IPS DF 19.7 (cell line): ENCODE measurements at regions not wholly inside any gene's neighbourhood (a gene's known extent, or its start where the extent isn't known, plus 50 kb on each side); places are given as distances from the start of the nearest gene placed in this dataset.
"Not testable (repeated sequence)": the region's sequence is repeated elsewhere in the genome, so short reads cannot be mapped to it uniquely, and the experiment has no call there.

Source experiments
- DNase-seq: peaks from one replicate; pipeline ENCODE4 v3.0.0-alpha.2; 2013; ENCODE audit warnings: low read depth, low spot score

DNA sequence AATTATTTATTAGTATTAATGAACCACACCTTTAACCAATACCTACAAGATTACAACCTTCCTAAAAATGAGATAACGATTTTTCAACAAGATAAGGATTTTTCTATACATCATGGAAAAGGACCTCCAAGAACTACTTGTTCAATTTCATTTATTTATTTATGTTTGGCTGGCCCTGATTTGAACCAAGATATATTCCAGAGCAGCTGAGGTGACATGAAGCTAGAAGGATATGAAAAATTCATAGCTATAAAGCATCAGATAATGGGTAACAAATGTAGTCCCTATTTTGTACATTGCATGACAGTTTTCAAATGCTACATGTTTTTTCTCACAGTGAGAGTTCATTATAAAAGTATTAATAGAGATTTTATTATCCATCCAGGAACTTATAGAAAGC is 798.5 kb upstream of the ARRDC3 start:
- DNase-seq, result no peak

GRCh38 chr5:92180391-92180790 is 797.3 kb upstream of the ARRDC3 start:
- no peak for DNase-seq

GRCh38 chr5:92179651-92180050 is 796.5 kb upstream of the ARRDC3 start:
- DNase-seq, result no peak

DNA sequence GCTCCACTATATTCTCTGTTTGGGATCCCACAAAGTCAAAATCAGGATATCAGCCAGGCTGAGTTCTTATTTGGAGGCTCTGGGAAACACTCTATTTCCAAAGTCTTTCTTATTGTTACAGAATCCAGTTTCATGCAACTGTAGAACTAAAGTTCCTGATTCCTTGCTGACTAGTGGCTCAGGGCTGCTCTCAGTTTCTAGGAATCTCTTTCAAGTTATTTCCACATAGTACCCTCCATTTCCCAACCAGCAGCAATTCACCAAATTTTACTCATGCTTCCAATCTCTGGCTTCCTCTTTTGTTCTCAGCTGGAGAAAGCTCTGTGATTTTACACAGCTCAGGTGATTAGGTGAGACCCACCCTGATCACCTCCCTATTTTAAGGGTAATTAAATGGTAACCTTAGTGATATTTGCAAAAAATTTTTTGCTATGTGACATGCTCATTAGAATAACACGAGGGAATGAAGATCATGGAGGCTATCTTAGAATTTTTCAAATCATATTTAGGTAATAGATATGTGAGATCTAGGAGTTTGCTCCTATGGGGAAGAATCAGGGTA is 794.9 kb upstream of the ARRDC3 start:
- no peak for DNase-seq

GRCh38 chr5:92163906-92164305 is 780.8 kb upstream of the ARRDC3 start:
- DNase-seq, result no peak

DNA sequence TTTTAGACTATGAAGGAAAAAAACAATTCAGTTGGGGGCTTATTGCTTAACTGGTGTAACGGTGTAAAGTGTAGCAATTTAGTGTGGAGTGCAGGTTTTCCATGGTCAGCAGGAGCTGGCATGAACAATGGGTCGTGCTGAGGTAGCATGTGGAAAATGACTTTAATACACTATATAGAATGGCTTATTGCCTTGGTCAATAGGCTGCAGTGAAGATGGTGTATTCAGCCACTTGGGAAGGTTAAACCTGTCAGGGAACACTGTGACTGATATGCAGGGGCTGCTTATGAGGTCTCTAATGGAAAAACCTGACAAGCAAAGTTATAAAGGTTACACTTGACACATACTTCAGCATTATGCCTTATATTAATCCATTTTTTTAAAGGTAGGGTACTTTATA is 764.7 kb upstream of the ARRDC3 start:
- no peak for DNase-seq

GRCh38 chr5:92147266-92147665 is 764.1 kb upstream of the ARRDC3 start:
- DNase-seq, result no peak

GRCh38 chr5:92145852-92146251 is 762.7 kb upstream of the ARRDC3 start:
- DNase-seq, result no peak

DNA sequence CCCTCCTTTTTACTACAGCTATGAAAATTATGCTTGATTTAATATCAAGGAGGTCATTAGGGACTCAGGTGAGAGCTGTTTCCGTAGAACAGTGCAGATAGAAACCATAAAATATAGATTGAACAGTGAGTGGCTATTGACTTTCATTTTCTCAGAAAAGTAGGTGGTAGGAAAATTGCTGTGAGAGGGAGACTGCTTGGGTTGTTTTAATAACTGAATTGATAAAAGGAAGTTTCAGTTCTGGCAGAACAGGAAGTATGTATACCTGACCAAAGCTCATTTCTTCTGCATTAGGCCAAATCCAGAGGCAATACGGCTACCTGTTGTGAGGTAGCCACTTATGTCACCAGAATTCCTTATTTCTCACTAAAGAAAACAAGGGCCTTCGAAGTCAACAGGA is 761.7 kb upstream of the ARRDC3 start:
- DNase-seq, result no peak

DNA sequence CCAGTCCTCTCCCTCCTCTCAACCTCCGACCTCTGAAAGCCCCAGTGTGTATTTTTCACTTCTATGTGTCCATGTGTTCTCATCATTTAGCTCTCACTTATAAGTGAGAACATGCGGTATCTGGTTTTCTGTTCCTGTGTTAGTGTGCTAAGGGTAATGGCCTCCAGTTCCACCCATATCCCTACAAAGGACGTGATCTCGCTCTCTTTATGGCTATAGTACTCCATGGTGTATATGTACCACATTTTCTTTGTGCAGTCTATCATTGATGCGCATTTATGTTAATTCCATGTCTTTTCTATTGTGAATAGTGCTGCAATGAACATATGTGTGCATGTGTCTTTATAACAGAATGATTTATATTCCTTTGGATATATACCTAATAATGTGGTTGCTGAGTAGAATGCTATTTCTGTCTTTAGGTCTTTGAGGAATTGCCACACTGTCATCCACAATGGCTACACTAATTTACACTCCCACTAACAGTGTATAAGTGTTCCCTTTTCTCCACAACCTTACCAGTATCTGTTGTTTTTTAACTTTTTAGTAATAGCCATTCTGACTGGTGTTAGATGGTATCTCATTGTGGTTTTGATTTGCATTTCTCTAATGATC is 749.3 kb upstream of the ARRDC3 start:
- DNase-seq, result not testable (repeated sequence)

DNA sequence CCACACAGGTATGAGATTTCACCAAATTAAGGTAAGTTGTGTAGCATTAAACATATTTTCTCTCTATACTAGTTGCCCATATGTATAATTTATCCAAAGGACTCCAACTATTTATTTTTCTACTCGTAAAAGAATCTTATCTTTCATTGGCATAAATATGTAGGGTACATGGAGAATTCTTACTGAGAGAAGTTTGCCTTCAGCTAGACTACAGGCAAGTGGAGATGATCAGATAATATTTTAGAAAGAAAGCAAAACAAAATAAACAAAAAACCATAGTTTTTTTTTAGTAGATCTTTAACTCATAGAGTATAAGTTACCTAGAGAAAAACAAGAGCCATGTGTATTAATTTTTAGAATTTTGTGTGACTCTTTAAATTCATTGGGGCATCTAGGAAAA is 743.1 kb upstream of the ARRDC3 start:
- no peak for DNase-seq

DNA sequence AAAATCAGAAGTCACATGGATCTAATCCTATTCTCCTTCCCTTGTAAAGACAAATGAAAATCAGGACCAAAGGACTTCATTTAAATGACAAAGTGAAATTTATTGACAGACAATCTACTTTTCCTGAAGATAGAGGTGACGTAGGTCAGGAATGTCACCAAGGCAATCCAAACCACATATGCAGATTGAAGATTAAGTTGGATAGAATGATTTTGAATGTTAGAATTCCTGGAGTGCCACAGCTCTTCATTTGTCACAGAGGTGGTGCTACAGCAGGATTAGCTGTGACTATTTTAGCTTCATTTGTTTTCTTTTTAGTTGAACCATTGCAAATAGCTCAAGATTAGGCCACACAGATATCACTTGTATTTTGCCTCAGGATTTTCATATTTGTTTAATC is 736.0 kb upstream of the ARRDC3 start:
- no peak for DNase-seq

GRCh38 chr5:92106808-92107207 is 723.7 kb upstream of the ARRDC3 start:
- no peak for DNase-seq

DNA sequence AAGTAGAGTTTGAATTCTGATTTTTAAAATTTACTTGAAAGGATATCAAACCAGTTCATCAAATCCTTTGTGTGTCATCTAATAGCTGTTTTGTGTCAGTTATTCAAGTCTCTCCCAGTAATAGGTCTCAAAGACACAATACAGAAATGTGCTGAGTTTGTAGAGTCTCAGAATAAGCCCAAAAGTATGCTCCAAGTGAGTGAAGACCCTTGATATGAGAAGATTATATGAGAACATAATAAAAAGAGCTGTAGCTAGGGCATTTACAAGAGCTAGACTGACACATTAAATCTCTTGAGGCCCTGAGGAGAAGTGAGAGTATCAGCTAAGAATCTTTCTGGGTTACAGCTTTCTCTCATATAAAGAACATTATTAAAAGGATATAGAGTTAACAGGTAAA is 721.0 kb upstream of the ARRDC3 start:
- DNase-seq, result no peak

DNA sequence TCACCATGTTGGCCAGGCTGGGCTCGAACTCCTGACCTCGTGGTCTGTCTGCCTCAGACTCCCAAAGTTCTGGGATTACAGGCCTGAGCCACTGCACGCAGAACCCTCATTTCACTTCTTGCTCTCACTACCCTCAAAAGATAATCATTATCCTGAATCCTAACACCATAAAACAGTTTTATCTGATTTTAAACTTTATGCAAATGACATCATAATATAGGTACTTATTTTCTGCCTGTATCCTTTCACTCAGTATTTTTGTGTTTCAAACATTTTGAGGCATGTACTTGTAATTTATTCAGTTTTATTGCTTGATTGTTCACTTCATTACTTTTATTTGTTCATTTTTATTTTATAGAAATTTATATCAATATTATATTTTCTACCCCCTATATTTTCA is 719.2 kb upstream of the ARRDC3 start:
- DNase-seq, result no peak

DNA sequence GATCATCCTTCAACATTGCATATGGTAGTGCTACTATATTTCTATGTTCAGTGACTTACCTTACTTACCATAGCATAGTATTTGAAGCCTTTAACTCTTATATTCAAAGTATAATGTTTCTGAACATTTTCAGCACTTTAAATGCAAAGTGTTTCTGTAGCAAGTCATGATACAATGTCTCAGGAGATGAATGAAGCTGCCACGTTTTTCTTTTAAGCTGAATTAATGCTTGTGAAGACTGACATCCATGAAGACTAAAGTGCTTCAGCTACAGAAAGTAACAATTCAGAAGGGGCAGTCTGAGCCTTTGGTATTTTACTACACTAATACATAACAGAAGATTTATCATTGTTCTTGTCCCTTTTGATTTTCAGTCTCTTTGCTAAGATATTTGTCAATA is 709.1 kb upstream of the ARRDC3 start:
- DNase-seq, result no peak

GRCh38 chr5:92086059-92086811 is 703.1 kb upstream of the ARRDC3 start:
- no peak for DNase-seq

DNA sequence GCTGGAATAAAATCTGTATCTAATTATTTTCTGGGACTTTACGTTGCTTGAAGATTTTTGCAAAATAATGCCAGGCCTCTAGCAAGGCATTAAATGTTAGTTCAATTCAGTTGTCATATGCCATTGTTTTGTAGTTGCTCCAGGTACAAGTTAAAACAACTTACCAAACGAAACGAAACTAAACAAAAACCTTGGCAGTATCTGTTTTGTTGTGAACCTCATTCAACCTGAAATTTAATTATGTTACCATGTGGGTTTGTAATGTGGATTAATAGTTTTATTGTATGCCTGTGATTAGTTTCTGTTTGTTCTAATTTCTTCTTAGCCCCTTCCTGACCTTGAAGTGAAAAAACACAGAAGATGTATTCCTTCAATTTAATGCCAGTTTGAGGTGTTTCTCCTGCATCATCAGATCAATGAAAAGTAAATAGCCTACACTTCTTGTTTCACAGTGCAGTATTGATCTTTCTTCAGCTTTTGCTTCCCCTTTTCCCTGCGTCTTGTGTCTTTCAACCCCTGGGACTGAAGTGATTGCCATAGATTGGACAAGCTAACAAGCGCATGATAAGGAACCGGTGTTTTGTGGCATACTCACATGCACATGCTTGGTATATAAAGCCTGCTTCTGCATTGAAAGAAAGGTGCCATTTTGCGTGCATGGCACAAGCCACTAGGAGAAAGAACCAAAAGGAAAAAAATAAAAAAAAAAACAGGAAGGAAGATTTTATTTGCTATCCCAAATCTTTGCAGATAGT is 699.0 kb upstream of the ARRDC3 start:
- DNase-seq, result no peak

GRCh38 chr5:92070786-92071185 is 687.7 kb upstream of the ARRDC3 start:
- DNase-seq, result no peak

DNA sequence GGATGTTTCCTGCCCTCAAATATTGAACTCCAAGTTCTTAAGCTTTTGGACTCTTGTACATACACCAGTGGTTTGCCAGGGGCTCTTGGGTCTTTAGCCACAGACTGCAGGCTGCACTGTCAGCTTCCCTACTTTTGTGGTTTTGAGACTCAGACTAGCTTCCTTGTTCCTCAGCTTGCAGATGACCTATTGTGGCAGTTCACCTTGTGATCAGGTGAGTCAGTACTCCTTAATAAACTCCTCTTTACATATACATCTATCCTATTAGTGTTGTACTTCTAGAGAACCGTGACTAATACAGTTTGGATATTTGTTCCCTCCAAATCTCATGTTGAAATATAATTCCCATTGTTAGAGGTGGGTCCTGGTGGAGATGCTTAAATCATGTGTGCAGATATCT is 681.9 kb upstream of the ARRDC3 start:
- no peak for DNase-seq

GRCh38 chr5:92051741-92052140 is 668.6 kb upstream of the ARRDC3 start:
- no peak for DNase-seq

- DNase-seq, result peak; percentile 9
Observed at GRCh38 chr5:92050970-92051369, 667.9 kb upstream of the ARRDC3 start.
